Skeletal muscle tissue (tissue), 3 donors: ENCODE measurements at regions not wholly inside any gene's neighbourhood (a gene's known extent, or its start where the extent isn't known, plus 50 kb on each side); places are given as distances from the start of the nearest gene placed in this dataset.
"Not testable (repeated sequence)": the region's sequence is repeated elsewhere in the genome, so short reads cannot be mapped to it uniquely, and the experiment has no call there.

Experiments used
- H3K27ac ChIP-seq: one replicate; pipeline ENCODE4 v1.7.0; 2013; ENCODE audit warnings: mild to moderate bottlenecking, low read depth, low read length, inconsistent platforms
- H3K27me3 ChIP-seq, 3 donors: one replicate each; pipeline ENCODE4 v1.7.0; 2013; ENCODE audit warnings: low read length in 3 of 3; ENCODE audit not compliant: control insufficient read depth in 3 of 3, insufficient read depth in 3 of 3
- H3K36me3 ChIP-seq, 3 donors: one replicate each; pipeline ENCODE4 v1.7.0; 2013; ENCODE audit warnings: low read length in 3 of 3; ENCODE audit not compliant: control insufficient read depth in 3 of 3, insufficient read depth in 3 of 3
- H3K4me1 ChIP-seq, 3 donors: one replicate each; pipeline ENCODE4 v1.7.0; 2013; ENCODE audit warnings: low read length in 3 of 3, mild to moderate bottlenecking in 3 of 3; ENCODE audit not compliant: control insufficient read depth in 3 of 3, insufficient read depth in 3 of 3
- H3K4me3 ChIP-seq, 3 donors: one replicate each; pipeline ENCODE4 v1.7.0; 2013; ENCODE audit warnings: low read length in 3 of 3
- H3K9ac ChIP-seq, 3 donors: one replicate each; pipeline ENCODE4 v1.7.0; 2013; ENCODE audit warnings: low read length in 3 of 3, mild to moderate bottlenecking in 3 of 3, moderate library complexity in 2 of 3, low read depth in 1 of 3
- H3K9me3 ChIP-seq, 3 donors: one replicate each; pipeline ENCODE4 v1.7.0; 2013; ENCODE audit warnings: low read length in 3 of 3; ENCODE audit not compliant: control insufficient read depth in 3 of 3
- donor health status: Osteomylitis.

GRCh38 chr21:10325546-10325945, 195.8 kb upstream of the TPTE start:
- H3K4me1 ChIP-seq, H3K36me3 ChIP-seq, H3K27ac ChIP-seq, H3K9me3 ChIP-seq, H3K27me3 ChIP-seq, H3K4me3 ChIP-seq, H3K9ac ChIP-seq: not testable (repeated sequence)

GRCh38 chr21:10326146-10326545, 195.2 kb upstream of the TPTE start:
- peak overlapping the region in 1 of 3 donors; percentile 17 for H3K4me3 ChIP-seq
- not testable (repeated sequence) for H3K9ac ChIP-seq
- peaks cover 5 to 13% (median 10%) of the 10 kb centered on the region in 3 donors for H3K9me3 ChIP-seq

GRCh38 chr21:10328646-10329045, 192.7 kb upstream of the TPTE start:
- not testable (repeated sequence) for H3K4me3 ChIP-seq, H3K27me3 ChIP-seq, H3K9ac ChIP-seq, H3K36me3 ChIP-seq, H3K4me1 ChIP-seq, H3K27ac ChIP-seq
- H3K9me3 ChIP-seq: peaks cover 9 to 13% (median 13%) of the 10 kb centered on the region in 3 donors

More at GRCh38 chr21:10326146-10326545, 195.2 kb upstream of the TPTE start:
- not testable (repeated sequence) for H3K4me1 ChIP-seq, H3K27ac ChIP-seq, H3K36me3 ChIP-seq, H3K27me3 ChIP-seq

GRCh38 chr21:10330641-10331119, 190.7 kb upstream of the TPTE start:
- not testable (repeated sequence) for H3K27me3 ChIP-seq, H3K9ac ChIP-seq, H3K27ac ChIP-seq, H3K36me3 ChIP-seq, H3K4me1 ChIP-seq
- Histone ChIP-seq H3K9me3 (peaks cover 9 to 13% (median 13%) of the 10 kb centered on the region in 3 donors), H3K4me3 (peak overlapping the region in 1 of 3 donors; percentile 1)

GRCh38 chr21:10331134-10331533, 190.2 kb upstream of the TPTE start:
- H3K9me3 ChIP-seq: peaks cover 9 to 13% (median 13%) of the 10 kb centered on the region in 3 donors
- H3K27me3 ChIP-seq, H3K27ac ChIP-seq, H3K4me3 ChIP-seq, H3K4me1 ChIP-seq, H3K9ac ChIP-seq, H3K36me3 ChIP-seq: not testable (repeated sequence)

- H3K4me1 ChIP-seq, H3K27me3 ChIP-seq, H3K27ac ChIP-seq, H3K9me3 ChIP-seq, H3K36me3 ChIP-seq, H3K4me3 ChIP-seq, H3K9ac ChIP-seq: not testable (repeated sequence)
Measured at GRCh38 chr21:10332935-10333334, 188.4 kb upstream of the TPTE start.

- not testable (repeated sequence) for H3K4me3 ChIP-seq, H3K9ac ChIP-seq, H3K36me3 ChIP-seq, H3K27me3 ChIP-seq, H3K9me3 ChIP-seq, H3K27ac ChIP-seq, H3K4me1 ChIP-seq
Measured at GRCh38 chr21:10334391-10334790, 187.0 kb upstream of the TPTE start.

GRCh38 chr21:10342261-10342956, 179.0 kb upstream of the TPTE start:
- H3K36me3 ChIP-seq, H3K4me3 ChIP-seq, H3K9ac ChIP-seq, H3K4me1 ChIP-seq, H3K27ac ChIP-seq, H3K27me3 ChIP-seq: not testable (repeated sequence)
- peaks cover under 1 to 12% (median 7%) of the 10 kb centered on the region in 3 donors for H3K9me3 ChIP-seq

- H3K4me1 ChIP-seq, H3K27me3 ChIP-seq, H3K4me3 ChIP-seq, H3K9ac ChIP-seq, H3K27ac ChIP-seq, H3K36me3 ChIP-seq: not testable (repeated sequence)
- peaks cover 3 to 12% (median 8%) of the 10 kb centered on the region in 3 donors for H3K9me3 ChIP-seq
Measured at GRCh38 chr21:10343146-10343935, 178.0 kb upstream of the TPTE start.

- not testable (repeated sequence) for H3K27me3 ChIP-seq, H3K4me1 ChIP-seq, H3K27ac ChIP-seq, H3K9ac ChIP-seq, H3K4me3 ChIP-seq, H3K36me3 ChIP-seq
- H3K9me3 ChIP-seq: peaks cover 3 to 12% (median 8%) of the 10 kb centered on the region in 3 donors
Measured at GRCh38 chr21:10344266-10344665, 177.1 kb upstream of the TPTE start.
